ENCODE measurements at regions not wholly inside any gene's neighbourhood (a gene's known extent, or its start where the extent isn't known, plus 50 kb on each side); places are given as distances from the start of the nearest gene placed in this dataset.

DNA sequence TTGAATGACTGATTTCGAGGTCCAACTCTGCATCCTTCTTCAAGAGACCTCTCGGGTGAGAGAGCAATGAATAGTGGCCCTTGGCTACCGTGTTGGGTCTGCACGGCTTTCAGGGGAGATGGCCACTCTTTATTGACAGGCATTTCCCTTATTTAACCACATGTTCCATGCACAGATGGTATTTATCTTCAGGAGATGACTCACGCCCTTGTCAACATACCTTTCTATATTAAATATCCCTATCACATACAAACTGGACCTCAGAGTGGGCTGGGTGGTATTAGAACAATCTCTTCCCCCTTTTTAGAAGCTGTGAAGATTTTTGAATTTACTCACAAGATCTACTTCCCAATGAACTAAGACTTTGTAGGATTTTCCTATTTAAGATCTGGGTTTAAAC lies 109.6 kb upstream of the CDC42EP3 start:
- no peak overlapping the region for H3K4me3 ChIP-seq (ENCODE audit: low read length)
- DNase-seq (ENCODE audit: low read depth) = peak; percentile 67
- TF ChIP-seq, protein P1, sequence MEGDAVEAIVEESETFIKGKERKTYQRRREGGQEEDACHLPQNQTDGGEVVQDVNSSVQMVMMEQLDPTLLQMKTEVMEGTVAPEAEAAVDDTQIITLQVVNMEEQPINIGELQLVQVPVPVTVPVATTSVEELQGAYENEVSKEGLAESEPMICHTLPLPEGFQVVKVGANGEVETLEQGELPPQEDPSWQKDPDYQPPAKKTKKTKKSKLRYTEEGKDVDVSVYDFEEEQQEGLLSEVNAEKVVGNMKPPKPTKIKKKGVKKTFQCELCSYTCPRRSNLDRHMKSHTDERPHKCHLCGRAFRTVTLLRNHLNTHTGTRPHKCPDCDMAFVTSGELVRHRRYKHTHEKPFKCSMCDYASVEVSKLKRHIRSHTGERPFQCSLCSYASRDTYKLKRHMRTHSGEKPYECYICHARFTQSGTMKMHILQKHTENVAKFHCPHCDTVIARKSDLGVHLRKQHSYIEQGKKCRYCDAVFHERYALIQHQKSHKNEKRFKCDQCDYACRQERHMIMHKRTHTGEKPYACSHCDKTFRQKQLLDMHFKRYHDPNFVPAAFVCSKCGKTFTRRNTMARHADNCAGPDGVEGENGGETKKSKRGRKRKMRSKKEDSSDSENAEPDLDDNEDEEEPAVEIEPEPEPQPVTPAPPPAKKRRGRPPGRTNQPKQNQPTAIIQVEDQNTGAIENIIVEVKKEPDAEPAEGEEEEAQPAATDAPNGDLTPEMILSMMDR (IDR thresholded peaks at IDR 0.05; ENCODE audit: insufficient read depth, low read depth, low read length, missing control alignments) = no peak

DNA sequence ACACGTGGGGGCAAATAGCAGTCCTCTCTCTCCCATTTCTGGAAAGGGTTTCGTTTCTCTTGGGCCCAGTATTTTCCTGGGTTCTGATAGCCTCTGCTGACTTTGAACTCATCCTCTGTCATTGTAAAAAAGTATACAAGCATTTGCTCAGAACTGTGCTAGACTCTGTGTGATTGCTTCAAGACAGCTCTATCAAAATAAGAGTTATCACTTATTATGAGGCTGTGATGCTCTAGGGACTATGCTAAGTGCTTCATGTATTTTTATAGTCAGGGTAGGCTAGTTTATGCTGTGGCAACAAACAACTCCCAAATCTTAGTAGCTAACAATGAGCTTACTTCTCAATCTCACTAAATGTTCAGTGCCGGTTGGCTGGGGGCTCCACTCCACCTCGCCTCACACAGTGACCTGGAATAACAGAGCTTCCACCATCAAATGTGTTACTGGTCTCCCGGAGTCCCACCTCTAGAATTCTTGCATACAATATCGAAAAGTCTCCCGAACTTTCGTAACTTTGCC lies 110.8 kb upstream of the CDC42EP3 start:
- no peak overlapping the region for H3K4me3 ChIP-seq (ENCODE audit: low read length)
- no peak for DNase-seq (ENCODE audit: low read depth)
- TF ChIP-seq, protein P1 (IDR thresholded peaks at IDR 0.05; ENCODE audit: insufficient read depth, low read depth, low read length, missing control alignments) = no peak

DNA sequence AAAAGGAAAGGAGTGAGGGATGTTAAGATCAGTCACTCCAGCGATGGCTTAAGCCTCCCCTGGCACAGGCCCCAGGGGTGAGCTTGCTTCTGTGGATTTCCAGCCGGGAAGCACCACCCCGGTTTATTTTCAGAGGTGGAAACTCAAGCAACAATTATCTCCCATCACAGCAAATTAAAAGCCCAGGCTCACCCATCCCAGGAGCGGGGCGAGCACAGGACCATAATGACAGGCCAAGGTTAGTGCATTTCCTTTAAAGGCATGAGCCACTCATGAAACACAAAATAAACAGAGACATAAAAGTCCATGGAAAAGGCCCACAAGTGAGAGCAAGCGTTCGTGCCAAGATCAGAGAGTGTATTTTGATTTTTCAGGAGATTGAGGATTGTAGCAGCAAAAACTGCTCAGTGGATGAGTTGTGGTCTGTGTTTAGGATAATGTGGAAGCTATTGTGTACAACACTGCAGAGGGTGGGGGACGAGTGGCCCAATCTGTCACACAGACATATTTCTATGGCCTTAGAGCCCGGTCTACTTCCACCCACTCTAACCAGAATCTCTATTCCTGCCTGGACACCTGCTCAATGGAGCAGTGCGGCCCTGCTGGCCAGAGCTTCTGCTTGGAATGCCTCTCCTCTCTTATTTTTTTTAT lies 111.4 kb upstream of the CDC42EP3 start:
- TF ChIP-seq, protein P1 (IDR thresholded peaks at IDR 0.05; ENCODE audit: insufficient read depth, low read depth, low read length, missing control alignments) = no peak
- DNase-seq (ENCODE audit: low read depth) = no peak

GRCh38 chr2:37783545-37783944 lies 112.1 kb upstream of the CDC42EP3 start:
- TF ChIP-seq, protein P1 (IDR thresholded peaks at IDR 0.05; ENCODE audit: insufficient read depth, low read depth, low read length, missing control alignments) = no peak
- H3K4me3 ChIP-seq (ENCODE audit: low read length) = no peak overlapping the region
- DNase-seq (ENCODE audit: low read depth) = no peak

More for the DNA sequence above, 111.4 kb upstream of the CDC42EP3 start:
- H3K4me3 ChIP-seq (ENCODE audit: low read length) = no peak overlapping the region

DNA sequence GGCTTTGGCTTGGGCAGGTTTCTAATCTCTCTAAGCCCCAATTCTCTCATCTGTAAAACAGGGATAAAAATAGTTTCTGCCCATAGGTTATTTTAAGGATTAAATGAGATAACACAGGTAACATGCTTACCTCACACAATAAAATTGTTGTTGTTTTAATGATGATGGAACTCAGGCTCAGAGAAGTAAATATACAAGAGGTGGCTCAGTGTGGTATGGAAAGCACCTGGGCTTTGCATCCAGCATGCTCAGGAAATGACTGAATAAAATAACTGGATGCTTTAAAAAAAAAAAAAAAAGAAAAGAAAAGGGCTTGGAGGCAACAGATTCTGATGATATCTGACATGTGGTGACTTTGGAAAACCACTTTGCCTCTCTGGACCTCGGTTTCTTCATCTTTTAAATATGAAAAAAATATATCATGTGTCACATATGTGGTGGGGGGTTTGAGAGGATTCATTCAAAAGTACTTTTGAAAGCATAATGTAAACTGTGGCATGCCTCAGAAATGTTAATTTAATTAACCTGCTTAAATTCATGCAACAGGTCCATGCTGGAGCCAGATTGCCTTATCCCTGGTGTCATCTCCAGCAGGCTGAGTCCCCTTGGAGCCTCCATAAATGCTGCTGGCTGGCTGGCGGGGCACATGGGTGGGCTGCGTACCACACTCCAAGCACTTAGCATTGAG lies 112.8 kb upstream of the CDC42EP3 start:
- DNase-seq (ENCODE audit: low read depth) = peak; percentile 64
- no peak overlapping the region for H3K4me3 ChIP-seq (ENCODE audit: low read length)

DNA sequence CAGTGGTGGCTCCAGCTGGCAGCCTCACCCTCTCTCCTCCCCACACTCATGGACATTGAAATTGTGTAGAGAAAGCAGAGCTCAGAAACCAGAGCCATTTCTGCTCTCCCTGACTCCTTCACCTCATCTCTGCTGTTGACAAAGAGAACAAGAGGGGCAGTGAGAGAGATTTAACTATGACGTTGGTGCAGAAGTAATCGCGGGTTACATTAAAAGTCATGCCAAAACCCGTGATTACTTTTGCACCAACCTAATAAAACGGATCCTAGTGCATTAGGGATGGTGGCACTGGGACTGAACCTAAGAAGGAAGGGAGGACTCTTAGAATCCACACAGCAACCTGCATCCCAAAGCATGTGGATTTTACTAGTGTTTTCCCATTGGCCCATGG lies 113.3 kb upstream of the CDC42EP3 start:
- no peak for DNase-seq (ENCODE audit: low read depth)
- no peak overlapping the region for H3K4me3 ChIP-seq (ENCODE audit: low read length)
- TF ChIP-seq, protein P1 (IDR thresholded peaks at IDR 0.05; ENCODE audit: insufficient read depth, low read depth, low read length, missing control alignments) = no peak

More for the DNA sequence above, 112.8 kb upstream of the CDC42EP3 start:
- TF ChIP-seq, protein P1 (IDR thresholded peaks at IDR 0.05; ENCODE audit: insufficient read depth, low read depth, low read length, missing control alignments) = no peak

Data from epithelial cell of esophagus (primary cell).